HG03097 (cell line): ENCODE measurements at regions not wholly inside any gene's neighbourhood (a gene's known extent, or its start where the extent isn't known, plus 50 kb on each side); places are given as distances from the start of the nearest gene placed in this dataset.
"Not testable (repeated sequence)": the region's sequence is repeated elsewhere in the genome, so short reads cannot be mapped to it uniquely, and the experiment has no call there.

Experiments used
- ATAC-seq: cut with Tn5 transposase; IDR thresholded peaks from one replicate; pipeline ENCODE4 v1.9.1; 2021; ENCODE audit not compliant: unreplicated experiment, low FRiP score

DNA sequence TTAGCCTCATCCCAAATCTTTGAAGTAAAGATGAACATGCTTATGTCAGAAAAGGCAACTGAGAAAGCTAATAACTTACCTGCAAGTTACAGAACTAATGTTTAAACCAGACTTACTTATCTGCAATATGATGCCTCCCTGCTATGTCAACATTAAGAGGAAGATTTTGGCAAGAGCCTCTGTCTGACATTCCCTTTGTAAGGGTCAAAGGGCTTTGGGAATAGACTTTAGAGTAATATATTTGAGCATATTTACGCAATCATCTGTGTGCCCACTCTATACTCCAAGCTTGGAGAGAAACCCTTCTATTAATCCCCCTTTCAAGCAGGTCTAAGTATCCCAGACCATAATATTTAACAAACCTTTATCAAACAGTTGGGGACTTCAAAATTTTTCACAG lies 389.4 kb downstream of the NPIPA8 start:
- ATAC-seq = no peak

DNA sequence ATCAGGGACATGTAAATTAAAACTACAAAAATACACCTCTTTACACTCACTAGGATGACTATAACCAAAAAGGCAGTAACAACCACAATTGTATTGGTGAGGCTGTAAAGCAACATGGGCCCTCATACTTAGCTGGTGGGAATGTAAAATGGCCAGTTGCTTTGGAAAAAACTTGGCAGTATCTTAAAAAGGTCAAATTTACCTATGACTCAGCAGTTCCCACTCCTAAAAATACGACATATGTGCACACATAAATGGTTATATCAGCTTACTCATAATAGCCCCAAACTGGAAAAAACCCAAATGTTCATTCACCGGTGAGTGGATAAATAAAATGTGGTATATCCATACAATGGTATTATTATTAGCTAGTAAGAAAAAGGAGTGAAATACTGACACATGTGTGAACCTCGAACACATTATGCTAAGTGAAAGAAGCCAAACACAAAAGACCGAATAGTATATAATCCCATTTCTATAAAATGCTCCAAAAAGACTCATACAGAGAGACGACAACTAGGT lies 391.4 kb downstream of the NPIPA8 start:
- no peak for ATAC-seq

DNA sequence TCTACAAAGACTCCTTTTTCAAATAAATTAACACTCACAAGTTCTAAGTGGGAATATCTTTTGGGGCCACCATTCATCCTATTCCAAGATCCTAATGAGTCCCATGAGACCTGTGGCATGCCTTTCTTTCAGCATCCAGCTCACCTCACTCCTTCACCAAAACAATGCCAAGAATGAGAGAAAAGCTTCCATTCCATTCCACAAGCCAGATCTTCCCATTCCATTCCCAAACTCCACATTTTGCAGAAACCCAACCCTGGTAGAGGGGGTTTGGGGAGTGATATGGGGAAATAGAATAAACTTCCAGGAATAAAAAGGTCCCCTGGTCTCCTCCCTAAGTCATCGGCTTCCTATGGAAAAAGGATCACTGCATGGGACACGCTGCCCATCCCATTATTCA lies 392.2 kb downstream of the NPIPA8 start:
- ATAC-seq = no peak

DNA sequence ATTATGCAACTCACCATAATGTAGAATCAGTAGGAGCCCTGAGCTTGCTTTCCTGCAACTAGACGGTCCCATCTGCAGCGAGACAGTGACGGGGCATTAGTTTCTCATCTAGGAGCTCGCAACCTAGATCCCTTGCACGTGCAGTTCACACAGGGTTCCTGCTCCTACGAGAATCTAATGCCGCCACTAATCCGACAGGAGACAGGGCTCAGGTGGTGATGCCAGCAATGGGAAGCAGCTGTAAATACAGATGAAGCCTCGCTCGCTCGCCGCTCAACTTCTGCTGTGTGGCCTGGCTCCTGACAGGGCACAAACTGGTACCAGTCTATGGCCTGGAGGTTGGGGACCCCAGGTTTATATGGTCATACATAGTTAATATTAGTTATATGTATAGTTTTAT lies 394.5 kb downstream of the NPIPA8 start:
- ATAC-seq = no peak

DNA sequence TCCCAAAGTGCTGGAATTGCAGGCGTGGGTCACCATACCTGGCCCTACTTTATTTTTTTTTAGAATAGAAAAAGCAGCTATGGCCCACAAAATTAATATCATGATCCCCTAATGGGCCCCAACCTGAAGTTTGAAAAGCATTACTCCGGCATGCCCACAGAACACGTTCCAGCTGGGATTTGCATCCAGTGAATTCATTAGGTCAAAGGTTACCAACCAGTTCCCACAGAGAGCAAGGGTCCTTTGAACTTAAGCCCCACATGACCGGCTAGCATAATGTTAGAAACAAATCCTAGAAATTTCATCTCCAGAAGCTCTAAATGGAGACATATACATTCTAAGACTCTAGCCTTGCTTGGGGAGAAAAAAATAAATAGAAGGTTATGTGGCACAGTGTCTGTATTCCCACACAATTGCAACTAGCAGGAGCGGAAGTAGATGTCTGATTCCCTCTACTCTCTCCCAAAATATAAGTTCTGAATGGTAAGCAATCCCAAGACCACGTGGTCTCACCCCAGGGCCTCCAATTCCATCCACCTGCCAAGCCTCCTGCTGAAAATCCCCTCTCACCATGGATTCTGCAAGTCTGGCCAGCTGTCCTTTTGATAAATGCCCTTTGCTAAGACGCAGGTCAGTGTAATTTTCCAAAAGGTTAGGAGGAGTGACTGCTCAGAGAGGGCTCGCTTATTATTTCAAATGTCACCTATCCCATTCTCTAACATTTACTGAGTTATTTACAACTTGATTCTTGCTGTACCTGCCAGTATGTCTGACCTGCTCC lies 395.8 kb downstream of the NPIPA8 start:
- no peak for ATAC-seq

DNA sequence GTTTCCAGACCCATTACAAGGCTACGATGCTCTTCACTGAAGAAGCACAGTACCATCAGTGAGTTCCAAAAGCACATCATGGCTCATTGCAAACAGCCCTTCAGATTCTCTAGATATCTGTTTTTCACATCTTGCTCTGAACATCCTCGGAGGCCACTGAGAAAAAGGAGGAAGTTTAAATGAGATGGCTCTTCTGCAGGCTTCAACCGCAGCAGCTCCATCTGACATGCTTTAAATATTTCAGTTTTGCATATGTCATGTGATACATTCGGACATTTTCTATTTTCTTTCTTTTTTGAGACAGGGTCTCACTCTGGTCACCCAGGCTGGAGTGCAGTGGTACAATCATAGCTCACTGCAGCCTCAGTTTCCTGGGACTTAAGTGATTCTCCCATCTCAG lies 396.8 kb downstream of the NPIPA8 start:
- ATAC-seq = no peak

DNA sequence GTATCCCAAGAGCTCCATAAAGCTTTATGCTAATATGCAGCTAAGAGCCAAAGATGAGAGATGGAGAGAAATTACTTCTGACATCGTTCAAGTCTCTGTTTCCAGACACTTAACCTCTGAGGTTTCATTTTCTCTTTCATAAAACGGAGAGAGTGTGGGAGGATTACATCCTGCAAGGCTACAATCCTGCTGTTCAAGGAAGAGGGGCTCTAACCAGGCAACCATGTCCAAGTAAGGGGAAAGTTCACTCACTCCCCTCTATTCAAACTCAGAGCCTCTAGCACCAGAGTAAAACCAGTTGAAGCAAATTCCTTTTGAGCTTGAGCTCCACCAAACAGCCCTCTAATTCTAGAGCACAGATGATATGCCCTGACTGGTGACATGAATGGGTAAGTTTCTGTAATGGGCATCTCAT lies 397.4 kb downstream of the NPIPA8 start:
- no peak for ATAC-seq

DNA sequence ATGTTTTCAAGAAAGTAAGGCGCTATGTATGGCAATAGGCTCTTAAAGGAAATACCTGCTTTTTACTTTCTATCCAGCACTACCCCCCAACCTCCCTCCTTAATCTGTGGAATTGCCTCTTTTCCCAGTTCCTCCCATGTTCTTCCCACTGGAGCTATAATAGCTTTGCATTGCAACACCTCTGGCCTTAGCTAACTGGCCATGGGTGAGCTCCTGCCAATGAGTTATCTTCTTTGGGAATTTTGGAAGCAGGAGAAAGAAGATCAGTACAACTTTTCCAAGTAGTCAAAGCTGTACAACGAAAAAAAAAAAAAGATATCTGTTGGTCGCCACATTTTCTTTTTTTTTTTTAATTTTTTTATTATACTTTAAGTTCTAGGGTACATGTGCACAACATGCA lies 398.0 kb downstream of the NPIPA8 start:
- no peak for ATAC-seq

DNA sequence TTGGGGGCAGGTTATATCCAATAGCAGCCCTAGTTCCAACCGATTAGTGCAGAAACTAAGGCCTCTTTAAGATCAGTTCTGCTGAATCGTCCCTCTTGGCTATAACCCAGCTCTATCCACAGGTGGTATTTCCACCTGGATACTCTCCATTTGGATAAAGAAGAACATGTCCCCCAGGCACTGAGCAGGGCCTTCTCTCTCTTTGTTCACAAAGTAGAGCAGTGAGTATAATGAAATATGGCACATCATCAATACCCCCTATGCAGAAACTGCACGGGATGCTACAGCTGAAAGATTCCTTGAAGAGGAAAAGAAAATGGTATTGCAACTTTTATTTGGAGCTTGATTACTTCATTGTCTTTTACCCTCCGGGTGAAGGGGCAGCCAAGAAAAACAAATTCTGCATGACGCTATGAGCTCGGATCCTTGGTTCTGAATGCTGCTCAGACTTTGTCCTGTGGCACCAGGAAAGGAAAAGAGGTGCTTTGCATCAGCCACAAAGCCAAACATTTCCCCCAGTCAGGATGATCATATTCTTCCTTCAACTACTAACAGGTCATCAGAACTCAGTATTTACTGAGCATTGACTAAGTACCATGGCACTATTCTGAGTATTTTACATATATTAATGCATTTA lies 399.7 kb downstream of the NPIPA8 start:
- no peak for ATAC-seq

DNA sequence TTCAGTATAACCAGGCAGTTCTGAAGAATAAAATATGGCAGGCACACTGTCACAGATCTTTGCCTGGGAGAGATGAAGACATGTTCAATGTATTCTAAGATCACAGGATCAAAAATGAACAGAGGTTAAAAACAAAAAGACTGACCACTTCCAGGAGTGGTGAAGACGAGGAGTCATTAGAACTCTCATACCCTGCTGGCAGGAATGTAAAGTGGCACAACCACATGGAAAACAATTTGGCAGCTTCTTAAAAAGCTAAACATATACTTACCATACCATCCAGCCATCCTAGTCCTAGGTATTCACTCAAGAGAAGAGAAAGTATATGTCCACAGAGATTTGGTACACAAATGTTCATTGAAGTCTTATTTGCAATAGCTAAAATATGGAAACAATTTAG lies 406.3 kb downstream of the NPIPA8 start:
- no peak for ATAC-seq

DNA sequence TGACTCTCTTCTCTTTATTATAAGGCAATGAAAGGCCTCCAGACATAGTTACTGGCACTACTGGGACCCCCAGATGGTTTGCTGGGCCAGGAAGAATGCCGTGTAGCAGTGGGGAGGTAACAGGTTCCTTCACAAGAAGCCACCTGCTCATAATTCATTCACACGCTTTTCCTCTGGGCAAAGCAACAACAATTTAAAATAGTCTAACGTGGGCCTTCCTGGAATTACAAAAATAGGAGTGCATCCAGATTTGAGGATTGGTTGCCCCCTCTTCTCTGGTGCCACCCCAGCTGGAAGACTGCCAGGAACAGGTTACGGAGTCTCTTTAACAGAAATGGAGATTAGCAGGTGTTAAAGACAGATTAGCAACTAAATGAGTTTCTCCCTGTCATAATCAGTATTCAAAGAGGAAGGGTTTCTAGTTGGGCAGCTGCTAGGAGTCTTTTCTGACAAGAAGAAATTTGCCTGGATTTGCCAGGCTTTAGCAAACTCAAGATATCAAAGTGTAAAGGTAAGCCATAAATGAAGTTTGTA lies 409.6 kb downstream of the NPIPA8 start:
- no peak for ATAC-seq

DNA sequence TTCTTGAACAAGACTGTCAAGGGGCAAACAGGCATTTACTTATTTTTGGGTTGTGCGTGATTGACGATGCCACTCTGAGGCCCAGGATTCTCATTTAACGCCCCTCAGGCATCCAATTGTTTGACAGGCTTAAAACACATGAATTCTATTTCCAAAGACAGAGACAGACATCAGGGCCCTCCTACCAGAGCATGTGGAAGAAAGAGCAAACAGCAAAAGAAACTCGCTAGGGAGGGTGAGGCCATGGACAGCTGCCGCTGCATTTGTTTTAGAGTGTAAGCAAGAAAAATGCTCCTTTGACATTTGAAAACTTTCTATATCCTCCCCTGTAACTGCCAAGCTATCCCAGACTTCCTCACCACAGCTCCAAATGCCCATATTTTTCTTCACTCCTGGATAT lies 410.1 kb downstream of the NPIPA8 start:
- no peak for ATAC-seq

DNA sequence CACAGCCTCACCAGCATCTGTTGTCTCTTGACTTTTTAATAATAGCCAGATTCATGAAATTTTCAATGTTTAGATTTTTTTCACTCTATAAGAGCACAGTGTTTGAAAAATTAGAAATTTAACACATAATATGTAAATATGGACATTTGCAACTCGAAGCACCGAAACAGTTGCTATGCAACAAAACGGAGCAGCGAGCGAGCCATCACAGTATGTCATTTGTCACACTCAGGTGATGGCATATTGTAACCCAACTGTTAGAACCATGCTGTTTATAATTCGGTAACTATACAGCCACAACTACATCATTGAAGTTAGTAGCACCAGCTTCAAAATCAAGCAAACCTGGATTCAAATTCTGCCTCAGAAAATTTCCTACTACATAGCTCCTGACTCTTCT lies 410.8 kb downstream of the NPIPA8 start:
- ATAC-seq = no peak

DNA sequence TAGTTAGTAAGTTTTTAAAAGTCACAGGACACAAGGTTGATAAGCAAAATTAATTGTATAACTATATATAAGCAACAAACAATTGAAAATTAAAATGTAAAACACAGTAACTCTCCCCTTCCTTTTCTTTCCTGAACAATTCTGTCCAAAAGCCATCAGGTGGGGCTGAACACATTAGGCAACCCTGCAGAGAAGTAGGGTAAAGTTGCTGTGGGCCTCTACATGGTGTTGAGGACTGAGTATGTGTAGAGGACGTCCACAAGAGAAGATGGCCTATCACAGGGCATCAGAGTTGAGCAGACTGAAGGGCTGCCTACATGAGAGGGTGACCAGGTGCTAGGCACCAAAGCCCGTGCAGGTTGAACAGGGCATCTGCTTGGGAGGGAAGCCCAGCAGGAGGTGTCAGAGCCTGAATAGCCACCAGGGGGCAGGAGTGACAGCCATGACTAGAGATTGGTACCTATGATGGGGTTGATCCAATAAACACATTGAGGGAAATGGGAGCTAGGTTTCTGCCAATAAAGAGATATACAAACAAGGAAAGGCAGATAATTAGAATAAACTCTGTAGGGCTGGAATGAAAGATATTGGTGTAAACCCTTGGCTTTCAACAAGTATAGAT lies 415.1 kb downstream of the NPIPA8 start:
- no peak for ATAC-seq

DNA sequence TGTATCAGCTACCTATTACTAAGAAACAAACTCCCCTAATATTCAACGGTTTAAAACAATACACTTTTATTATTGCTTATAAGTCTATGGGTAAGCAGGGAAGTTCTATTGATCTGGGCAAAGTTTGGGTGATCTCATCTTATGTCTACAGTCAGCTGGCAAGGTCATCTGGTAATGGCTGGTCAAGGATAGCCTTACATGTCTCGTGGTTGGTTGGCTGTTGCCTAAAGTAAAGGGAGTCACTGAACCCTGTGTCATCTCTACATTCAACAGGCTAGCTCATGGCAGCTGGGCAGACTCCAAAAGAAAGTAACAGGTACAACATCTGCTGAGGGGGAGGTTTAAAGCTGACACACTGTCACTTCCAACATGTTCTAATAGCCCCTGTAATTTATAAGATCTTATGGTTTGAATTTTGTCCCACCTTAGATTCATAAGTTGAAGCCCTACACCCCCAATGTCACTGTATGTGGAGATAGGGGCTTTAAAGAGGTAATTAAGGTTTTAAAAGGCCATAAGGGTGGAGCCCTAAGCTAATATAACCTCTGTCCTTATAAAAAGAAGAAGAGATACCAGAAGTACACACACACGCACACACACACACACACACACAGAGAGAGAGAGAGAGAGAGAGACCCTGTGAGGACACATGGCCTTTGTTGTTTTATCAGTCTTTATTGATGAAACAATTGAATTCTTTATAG lies 419.1 kb downstream of the NPIPA8 start:
- ATAC-seq = no peak

DNA sequence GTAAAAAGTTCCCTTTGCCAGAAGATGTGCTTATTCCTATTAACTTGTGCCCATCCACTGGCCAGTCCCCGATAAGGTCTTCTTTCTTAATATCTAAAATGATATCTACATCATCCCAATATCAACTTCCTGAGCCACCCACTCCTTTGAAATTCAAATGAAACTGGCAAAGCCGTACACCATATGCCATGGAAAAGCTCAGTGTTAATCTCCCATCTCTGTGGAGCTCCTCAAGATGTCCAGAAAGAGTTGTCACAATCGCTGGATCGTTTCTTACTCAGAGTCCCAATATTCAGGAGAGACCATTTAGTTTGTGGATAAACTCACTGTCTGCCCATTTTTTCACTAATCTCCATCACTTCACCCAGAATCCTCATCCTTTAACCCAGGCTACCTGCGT lies 420.7 kb downstream of the NPIPA8 start:
- no peak for ATAC-seq

DNA sequence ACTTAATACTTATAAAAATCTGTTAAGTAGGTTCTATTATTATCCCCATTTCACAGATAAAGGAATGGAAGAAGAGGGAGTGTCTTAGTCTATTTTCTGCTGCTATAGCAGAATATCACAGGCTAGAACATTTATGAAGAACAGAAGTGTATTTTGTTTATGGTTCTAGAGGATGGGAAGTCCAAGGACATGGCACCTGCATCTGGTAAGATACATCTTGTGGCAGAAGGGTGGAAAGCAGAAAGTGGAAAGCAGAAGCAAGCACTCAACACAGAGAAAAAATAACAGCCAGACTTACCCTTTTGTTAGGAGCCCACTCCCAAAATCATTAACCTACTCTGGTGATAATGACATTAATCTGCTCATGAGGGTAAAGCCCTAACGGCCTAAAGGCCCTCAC lies 422.4 kb downstream of the NPIPA8 start:
- no peak for ATAC-seq

DNA sequence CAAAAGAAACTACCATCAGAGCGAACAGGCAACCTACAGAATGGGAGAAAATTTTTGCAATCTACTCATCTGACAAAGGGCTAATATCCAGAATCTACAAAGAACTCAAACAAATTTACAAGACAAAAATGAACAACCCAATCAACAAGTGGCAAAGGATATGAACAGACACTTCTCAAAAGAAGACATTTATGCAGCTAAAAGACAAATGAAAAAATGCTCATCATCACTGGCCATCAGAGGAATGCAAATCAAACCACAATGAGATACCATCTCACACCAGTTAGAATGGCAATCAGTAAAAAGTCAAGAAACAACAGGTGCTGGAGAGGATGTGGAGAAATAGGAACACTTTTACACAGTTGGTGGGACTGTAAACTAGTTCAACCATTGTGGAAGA lies 425.0 kb downstream of the NPIPA8 start:
- not testable (repeated sequence) for ATAC-seq

DNA sequence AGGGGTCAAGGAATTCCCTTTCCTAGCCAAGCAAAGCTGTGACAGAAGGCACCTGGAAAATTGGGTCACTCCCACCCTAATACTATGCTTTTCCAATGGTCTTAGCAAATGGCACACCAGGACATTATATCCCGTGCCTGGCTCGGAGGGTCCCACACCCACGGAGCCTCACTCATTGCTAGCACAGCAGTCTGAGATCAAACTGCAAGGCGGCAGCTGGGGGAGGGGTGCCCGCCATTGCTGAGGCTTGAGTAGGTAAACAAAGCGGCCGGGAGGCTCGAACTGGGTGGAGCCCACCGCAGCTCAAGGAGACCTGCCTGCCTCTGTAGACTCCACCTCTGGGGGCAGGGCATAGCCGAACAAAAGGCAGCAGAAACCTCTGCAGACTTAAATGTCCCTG lies 429.9 kb downstream of the NPIPA8 start:
- ATAC-seq = not testable (repeated sequence)

DNA sequence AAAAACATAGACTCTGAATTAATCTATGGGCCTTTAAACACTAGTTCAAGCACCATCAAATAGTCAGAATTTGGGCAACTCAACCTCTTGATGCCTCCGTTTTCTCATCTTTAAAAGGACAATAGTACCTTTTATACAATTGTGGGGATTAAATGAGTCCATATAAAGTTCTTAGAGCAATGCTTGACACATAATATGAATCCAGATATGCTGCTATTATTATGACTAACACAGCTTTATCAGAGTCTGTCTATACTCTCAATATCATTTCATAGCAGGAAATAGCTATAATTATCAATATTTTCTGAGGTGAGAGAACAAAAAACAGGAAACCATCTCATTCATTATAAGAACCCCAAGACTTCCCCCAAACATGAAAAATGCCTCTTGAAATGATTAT lies 430.5 kb upstream of the XYLT1 start:
- no peak for ATAC-seq

DNA sequence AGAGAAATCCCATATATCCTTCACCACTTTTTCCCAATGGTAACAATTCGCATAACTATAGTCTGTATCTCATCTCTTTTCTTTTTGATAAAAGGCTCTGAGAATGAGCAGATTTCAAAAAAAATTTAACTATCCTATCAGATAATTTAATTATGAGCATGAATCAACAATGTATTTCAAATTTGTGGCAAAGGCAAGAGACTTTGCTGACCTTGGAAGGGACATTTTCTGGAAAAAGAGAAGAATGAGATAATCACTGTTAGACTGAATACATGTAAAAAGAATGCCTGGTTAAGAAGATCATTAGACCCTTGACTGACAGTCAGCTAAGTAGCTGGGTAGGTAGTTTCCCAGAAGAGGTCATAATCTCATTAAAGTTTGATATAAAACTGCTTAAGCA lies 428.4 kb upstream of the XYLT1 start:
- no peak for ATAC-seq
